B cell (primary cell): ENCODE measurements at regions not wholly inside any gene's neighbourhood (a gene's known extent, or its start where the extent isn't known, plus 50 kb on each side); places are given as distances from the start of the nearest gene placed in this dataset.

ENCODE experiments used
- CTCF ChIP-seq: fragments of 200-600 bp; IDR thresholded peaks from one replicate; pipeline ENCODE4 v1.8.0; 2022; ENCODE audit warnings: antibody characterized with exemption, mild to moderate bottlenecking
- EZH2 ChIP-seq: IDR thresholded peaks from 2 replicates; pipeline ENCODE4 v1.6.1; 2012; ENCODE audit warnings: borderline replicate concordance, low read depth, mild to moderate bottlenecking, moderate library complexity, low read length; ENCODE audit not compliant: insufficient read depth, poor library complexity, severe bottlenecking

- TF ChIP-seq EZH2, result no peak
- no peak for TF ChIP-seq CTCF
These were observed 95.6 kb upstream of the JUN start for GRCh38 chr1:58879464-58879863.
